DMS79 (cell line): ENCODE measurements at regions not wholly inside any gene's neighbourhood (a gene's known extent, or its start where the extent isn't known, plus 50 kb on each side); places are given as distances from the start of the nearest gene placed in this dataset.
"Not testable (repeated sequence)": the region's sequence is repeated elsewhere in the genome, so short reads cannot be mapped to it uniquely, and the experiment has no call there.

Experiments used
- DNase-seq: peaks from one replicate; lab custom pipeline; 2025; lab: John Stamatoyannopoulos, UW

GRCh38 chr10:34058845-34059614 lies 724.6 kb upstream of the NRP1 start:
- DNase-seq: no peak

GRCh38 chr10:34055410-34055985 lies 721.0 kb upstream of the NRP1 start:
- DNase-seq: not testable (repeated sequence)

GRCh38 chr10:34049887-34050286 lies 715.4 kb upstream of the NRP1 start:
- no peak for DNase-seq

- DNase-seq: no peak
These were observed 715.0 kb upstream of the NRP1 start for GRCh38 chr10:34049469-34049868.

- no peak for DNase-seq
These were observed 712.9 kb upstream of the NRP1 start for GRCh38 chr10:34047389-34047788.

GRCh38 chr10:34046506-34047034 lies 712.1 kb upstream of the NRP1 start:
- no peak for DNase-seq

- no peak for DNase-seq
These were observed 711.2 kb upstream of the NRP1 start for GRCh38 chr10:34045571-34046190.

GRCh38 chr10:34041871-34042270 lies 707.4 kb upstream of the NRP1 start:
- no peak for DNase-seq

- no peak for DNase-seq
These were observed 703.0 kb upstream of the NRP1 start for GRCh38 chr10:34037499-34037898.

- DNase-seq: not testable (repeated sequence)
These were observed 700.8 kb upstream of the NRP1 start for GRCh38 chr10:34035241-34035790.

GRCh38 chr10:34033078-34033477 lies 698.6 kb upstream of the NRP1 start:
- no peak for DNase-seq

GRCh38 chr10:34032564-34032963 lies 698.1 kb upstream of the NRP1 start:
- no peak for DNase-seq

- DNase-seq: no peak
These were observed 696.9 kb upstream of the NRP1 start for GRCh38 chr10:34031400-34031799.

- DNase-seq: no peak
These were observed 695.0 kb upstream of the NRP1 start for GRCh38 chr10:34029455-34029854.

- no peak for DNase-seq
These were observed 694.5 kb upstream of the NRP1 start for GRCh38 chr10:34028936-34029335.

- DNase-seq: no peak
These were observed 690.4 kb upstream of the NRP1 start for GRCh38 chr10:34024693-34025425.

GRCh38 chr10:34024282-34024681 lies 689.8 kb upstream of the NRP1 start:
- no peak for DNase-seq

- DNase-seq: no peak
These were observed 687.7 kb upstream of the NRP1 start for GRCh38 chr10:34022195-34022594.

GRCh38 chr10:34018784-34019183 lies 684.3 kb upstream of the NRP1 start:
- DNase-seq: no peak

GRCh38 chr10:34018129-34018528 lies 683.7 kb upstream of the NRP1 start:
- DNase-seq: no peak

GRCh38 chr10:34017281-34017680 lies 682.8 kb upstream of the NRP1 start:
- no peak for DNase-seq

- no peak for DNase-seq
These were observed 682.1 kb upstream of the NRP1 start for GRCh38 chr10:34016576-34016975.
